A549 (cell line): ENCODE measurements at regions not wholly inside any gene's neighbourhood (a gene's known extent, or its start where the extent isn't known, plus 50 kb on each side); places are given as distances from the start of the nearest gene placed in this dataset.

Experiments used
- ATAC-seq, 2 experiments: fragments of 200-7000 bp in 1 of 2; fragments of >200 bp in 1 of 2; cut with Nextera tagmentation in 1 of 2; cut with Tn5 transposase in 1 of 2; 3 replicates each; pipeline versions ENCODE4 v1.8.0 to v1.9.1; 2018 to 2020; ENCODE audit warnings: mild to moderate bottlenecking in 1 of 2, moderate library complexity in 1 of 2
- CTCF ChIA-PET: fragments of 300-600 bp; sonication (Branson Sonifier 250); formaldehyde crosslinking; extraction: SDS; loops from one replicate; lab custom pipeline; 2021; ENCODE audit warnings: antibody characterized with exemption, inconsistent platforms; lab: Yijun Ruan, JAX
- POLR2A ChIA-PET: fragments of 350-600 bp; formaldehyde crosslinking; extraction: SDS; loops from one replicate; lab custom pipeline; 2021; ENCODE audit warnings: antibody characterized with exemption, inconsistent platforms; lab: Yijun Ruan, JAX
- DNase-seq, 2 experiments: peaks; one replicate each; pipeline versions ENCODE4 v3.0.0 to v3.0.0-alpha.2; 2011 to 2016; ENCODE audit warnings: low read depth in 1 of 2, low spot score in 1 of 2
- FAIRE-seq: peaks from 2 replicates; lab custom pipeline; 2011; peaks lifted over from hg19 to GRCh38; lab: Jason Lieb, UNC
- H3K27ac ChIP-seq, 2 experiments: fragments of >200 bp; sonication (Bioruptor Twin); formaldehyde crosslinking; 3 replicates each; pipeline ENCODE4 v1.5.1; 2016 to 2017
- H3K4me1 ChIP-seq: fragments of >200 bp; sonication (Bioruptor Twin); formaldehyde crosslinking; 3 replicates; pipeline ENCODE4 v1.6.1; 2016
- H3K4me2 ChIP-seq: fragments of >200 bp; sonication (Bioruptor Twin); formaldehyde crosslinking; 3 replicates; pipeline ENCODE4 v1.6.1; 2016
- H3K4me3 ChIP-seq: fragments of >200 bp; sonication (Bioruptor Twin); formaldehyde crosslinking; 3 replicates; pipeline ENCODE4 v1.5.1; 2016
- H3K9me3 ChIP-seq: fragments of >200 bp; sonication (Bioruptor Twin); formaldehyde crosslinking; 3 replicates; pipeline ENCODE4 v1.6.1; 2016
- BCL3 ChIP-seq: fragments of >200 bp; sonication (Bioruptor Twin); formaldehyde crosslinking; IDR thresholded peaks from 3 replicates; pipeline ENCODE4 v1.6.1; 2016
- CBX2 ChIP-seq: fragments of 200-600 bp; sonication (generic); IDR thresholded peaks from 2 replicates; pipeline ENCODE4 v1.6.1; 2016; ENCODE audit warnings: low read depth, mild to moderate bottlenecking, borderline replicate concordance
- CBX8 ChIP-seq: fragments of 200-600 bp; sonication (generic); IDR thresholded peaks from 2 replicates; pipeline ENCODE4 v1.6.1; 2016
- CHD4 ChIP-seq: fragments of 200-600 bp; sonication (generic); IDR thresholded peaks from 2 replicates; pipeline ENCODE4 v1.6.1; 2016; ENCODE audit warnings: antibody characterized with exemption, mild to moderate bottlenecking, borderline replicate concordance
- FOSL2 ChIP-seq, 2 experiments: fragments of 450-650 bp in 1 of 2; fragments of >200 bp in 1 of 2; sonication (Bioruptor Twin) in 1 of 2; formaldehyde crosslinking; IDR thresholded peaks; 2 replicates each; pipeline versions ENCODE4 v1.5.0 to v1.6.1; 2016 to 2020; ENCODE audit warnings: mild to moderate bottlenecking in 1 of 2, moderate library complexity in 1 of 2
- GATA3 ChIP-seq: IDR thresholded peaks from 2 replicates; pipeline ENCODE4 v1.6.1; 2012; ENCODE audit warnings: borderline replicate concordance
- HDAC2 ChIP-seq: fragments of 200-600 bp; sonication (generic); IDR thresholded peaks from 2 replicates; pipeline ENCODE4 v1.6.1; 2016
- HES2 ChIP-seq: fragments of >200 bp; sonication (Bioruptor Twin); formaldehyde crosslinking; IDR thresholded peaks from 2 replicates; pipeline ENCODE4 v1.6.1; 2016
- JUNB ChIP-seq: fragments of >200 bp; sonication (Bioruptor Twin); formaldehyde crosslinking; IDR thresholded peaks from 2 replicates; pipeline ENCODE4 v1.6.1; 2016
- MAFK ChIP-seq: fragments of 450-650 bp; IDR thresholded peaks from 2 replicates; pipeline ENCODE4 v1.6.1; 2014; ENCODE audit not compliant: partially characterized antibody
- MAX ChIP-seq: IDR thresholded peaks from 2 replicates; pipeline ENCODE4 v1.6.1; 2012
- MAZ ChIP-seq: fragments of 150-350 bp; IDR thresholded peaks from 2 replicates; pipeline ENCODE4 v1.6.1; 2014; ENCODE audit warnings: antibody characterized with exemption, low read depth, low read length, borderline replicate concordance
- NR3C1 ChIP-seq: fragments of >200 bp; sonication (Bioruptor Twin); formaldehyde crosslinking; IDR thresholded peaks from 3 replicates; pipeline ENCODE4 v1.6.1; 2017
- POLR2AphosphoS2 ChIP-seq: conservative IDR thresholded peaks from 2 replicates; pipeline ENCODE4 v1.6.1; 2012; ENCODE audit warnings: low read length, improper control_type of control experiment, inconsistent platforms
- RNF2 ChIP-seq: fragments of 200-600 bp; sonication (generic); IDR thresholded peaks from 2 replicates; pipeline ENCODE4 v1.6.1; 2016; ENCODE audit warnings: low read depth, mild to moderate bottlenecking, antibody characterized with exemption, moderate library complexity, borderline replicate concordance
- SMC3 ChIP-seq: fragments of >200 bp; sonication (Bioruptor Twin); formaldehyde crosslinking; IDR thresholded peaks from 3 replicates; pipeline ENCODE4 v1.6.1; 2018; ENCODE audit warnings: inconsistent platforms
- SREBF2 ChIP-seq: fragments of 450-650 bp; IDR thresholded peaks from 2 replicates; pipeline ENCODE4 v1.6.1; 2014; ENCODE audit warnings: mild to moderate bottlenecking, moderate library complexity
- ZFP36 ChIP-seq: fragments of 450-650 bp; IDR thresholded peaks from 2 replicates; pipeline ENCODE4 v1.6.1; 2014; ENCODE audit warnings: borderline replicate concordance; ENCODE audit not compliant: partially characterized antibody
- ZSCAN20 ChIP-seq: fragments of 250-450 bp; sonication (Bioruptor Pico); IDR thresholded peaks from 2 replicates; pipeline ENCODE4 v1.8.0; 2022; ENCODE audit warnings: mild to moderate bottlenecking, moderate library complexity
- WGBS: methylation state at CpG from one replicate; pipeline ENCODE4 v1.1.6; 2017; ENCODE audit errors: missing lambda C conversion rate; 5-methylcytosine and 5-hydroxymethylcytosine counted together
- TF ChIP-seq, protein P1 (sequence below): fragments of 450-650 bp; IDR thresholded peaks from 2 replicates; pipeline ENCODE4 v1.6.1; 2014; ENCODE audit warnings: antibody characterized with exemption
- TF ChIP-seq, protein P2 (sequence below): fragments of 250-450 bp; sonication (Bioruptor Pico); IDR thresholded peaks from 2 replicates; pipeline ENCODE4 v1.5.0; 2020; ENCODE audit warnings: low read depth, mild to moderate bottlenecking, moderate library complexity
- TF ChIP-seq, protein P3 (sequence below): fragments of 250-450 bp; sonication (Bioruptor Pico); IDR thresholded peaks from 2 replicates; pipeline ENCODE4 v1.5.0; 2021; ENCODE audit warnings: mild to moderate bottlenecking, moderate library complexity, borderline replicate concordance

GRCh38 chr3:76917436-76917835, 122.5 kb upstream of the ROBO2 start:
- DNase-seq (no peak), ATAC-seq (no peak)
- POLR2A ChIA-PET: no interaction called here
- H3K27ac ChIP-seq: no peak overlapping the region
- H3K9me3 ChIP-seq: no peaks in the 10 kb centered on the region
- no peaks in the 10 kb centered on the region for H3K4me1 ChIP-seq
- H3K4me3 ChIP-seq: no peak overlapping the region
- CTCF ChIA-PET: no interaction called here
- TF ChIP-seq, protein P1, sequence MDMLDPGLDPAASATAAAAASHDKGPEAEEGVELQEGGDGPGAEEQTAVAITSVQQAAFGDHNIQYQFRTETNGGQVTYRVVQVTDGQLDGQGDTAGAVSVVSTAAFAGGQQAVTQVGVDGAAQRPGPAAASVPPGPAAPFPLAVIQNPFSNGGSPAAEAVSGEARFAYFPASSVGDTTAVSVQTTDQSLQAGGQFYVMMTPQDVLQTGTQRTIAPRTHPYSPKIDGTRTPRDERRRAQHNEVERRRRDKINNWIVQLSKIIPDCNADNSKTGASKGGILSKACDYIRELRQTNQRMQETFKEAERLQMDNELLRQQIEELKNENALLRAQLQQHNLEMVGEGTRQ: no peak
- TF ChIP-seq NR3C1 (no peak), SREBF2 (no peak), ZFP36 (no peak), GATA3 (no peak), MAFK (no peak), HES2 (no peak), CBX8 (no peak), MAX (no peak), ZSCAN20 (no peak), SMC3 (no peak), JUNB (no peak), CHD4 (no peak), HDAC2 (no peak), FOSL2 (IDR thresholded peaks at IDR 0.05) (no peak), FOSL2 (CRISPR knock-in tag; IDR thresholded peaks at IDR 0.05) (no peak)
- TF ChIP-seq, protein P2, sequence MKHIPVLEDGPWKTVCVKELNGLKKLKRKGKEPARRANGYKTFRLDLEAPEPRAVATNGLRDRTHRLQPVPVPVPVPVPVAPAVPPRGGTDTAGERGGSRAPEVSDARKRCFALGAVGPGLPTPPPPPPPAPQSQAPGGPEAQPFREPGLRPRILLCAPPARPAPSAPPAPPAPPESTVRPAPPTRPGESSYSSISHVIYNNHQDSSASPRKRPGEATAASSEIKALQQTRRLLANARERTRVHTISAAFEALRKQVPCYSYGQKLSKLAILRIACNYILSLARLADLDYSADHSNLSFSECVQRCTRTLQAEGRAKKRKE (CRISPR knock-in tag): no peak
- TF ChIP-seq, protein P3, sequence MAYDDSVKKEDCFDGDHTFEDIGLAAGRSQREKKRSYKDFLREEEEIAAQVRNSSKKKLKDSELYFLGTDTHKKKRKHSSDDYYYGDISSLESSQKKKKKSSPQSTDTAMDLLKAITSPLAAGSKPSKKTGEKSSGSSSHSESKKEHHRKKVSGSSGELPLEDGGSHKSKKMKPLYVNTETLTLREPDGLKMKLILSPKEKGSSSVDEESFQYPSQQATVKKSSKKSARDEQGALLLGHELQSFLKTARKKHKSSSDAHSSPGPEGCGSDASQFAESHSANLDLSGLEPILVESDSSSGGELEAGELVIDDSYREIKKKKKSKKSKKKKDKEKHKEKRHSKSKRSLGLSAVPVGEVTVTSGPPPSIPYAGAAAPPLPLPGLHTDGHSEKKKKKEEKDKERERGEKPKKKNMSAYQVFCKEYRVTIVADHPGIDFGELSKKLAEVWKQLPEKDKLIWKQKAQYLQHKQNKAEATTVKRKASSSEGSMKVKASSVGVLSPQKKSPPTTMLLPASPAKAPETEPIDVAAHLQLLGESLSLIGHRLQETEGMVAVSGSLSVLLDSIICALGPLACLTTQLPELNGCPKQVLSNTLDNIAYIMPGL: no peak
- TF ChIP-seq, all 56 proteins: peak for 0
- no peak for FAIRE-seq
- H3K4me2 ChIP-seq: no peak overlapping the region
- 25% methylated on average over 3 of the region's 3 CpGs for WGBS

- H3K27ac ChIP-seq: no peak overlapping the region
- H3K4me2 ChIP-seq: no peak overlapping the region
- ATAC-seq: no peak
- no peaks in the 10 kb centered on the region for H3K4me1 ChIP-seq
- DNase-seq: no peak
- CTCF ChIA-PET: no interaction called here
- H3K9me3 ChIP-seq: no peaks in the 10 kb centered on the region; the same call in 2 of the 3 replicates
- FAIRE-seq: no peak
- TF ChIP-seq MAZ (no peak), BCL3 (no peak), RNF2 (no peak), POLR2AphosphoS2 (no peak), CBX2 (no peak)
- POLR2A ChIA-PET: no interaction called here
- no peak overlapping the region for H3K4me3 ChIP-seq
Observed at GRCh38 chr3:76920511-76920910, 119.4 kb upstream of the ROBO2 start.
